ENCODE measurements at regions not wholly inside any gene's neighbourhood (a gene's known extent, or its start where the extent isn't known, plus 50 kb on each side); places are given as distances from the start of the nearest gene placed in this dataset.

DNA sequence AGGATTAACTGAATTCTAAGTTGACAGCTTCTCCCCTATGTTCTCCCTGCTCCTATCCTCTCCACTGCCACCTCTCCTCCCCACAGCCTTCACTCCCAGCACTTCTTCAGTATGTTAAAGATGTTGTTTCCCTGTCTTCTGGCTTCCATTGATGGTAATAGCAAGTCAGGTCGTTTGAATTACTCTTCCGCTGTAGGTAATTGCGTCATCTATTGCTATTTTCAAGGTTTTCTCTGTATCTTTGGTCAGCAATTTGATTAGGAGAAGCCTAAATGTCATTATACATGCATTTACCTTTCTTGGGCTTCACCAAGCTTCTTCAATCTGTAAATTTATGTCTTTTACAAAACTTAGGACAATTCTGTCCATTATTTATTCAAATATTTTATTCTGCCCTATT lies 377.3 kb upstream of the KLF12 start:
- TF ChIP-seq, protein P1, sequence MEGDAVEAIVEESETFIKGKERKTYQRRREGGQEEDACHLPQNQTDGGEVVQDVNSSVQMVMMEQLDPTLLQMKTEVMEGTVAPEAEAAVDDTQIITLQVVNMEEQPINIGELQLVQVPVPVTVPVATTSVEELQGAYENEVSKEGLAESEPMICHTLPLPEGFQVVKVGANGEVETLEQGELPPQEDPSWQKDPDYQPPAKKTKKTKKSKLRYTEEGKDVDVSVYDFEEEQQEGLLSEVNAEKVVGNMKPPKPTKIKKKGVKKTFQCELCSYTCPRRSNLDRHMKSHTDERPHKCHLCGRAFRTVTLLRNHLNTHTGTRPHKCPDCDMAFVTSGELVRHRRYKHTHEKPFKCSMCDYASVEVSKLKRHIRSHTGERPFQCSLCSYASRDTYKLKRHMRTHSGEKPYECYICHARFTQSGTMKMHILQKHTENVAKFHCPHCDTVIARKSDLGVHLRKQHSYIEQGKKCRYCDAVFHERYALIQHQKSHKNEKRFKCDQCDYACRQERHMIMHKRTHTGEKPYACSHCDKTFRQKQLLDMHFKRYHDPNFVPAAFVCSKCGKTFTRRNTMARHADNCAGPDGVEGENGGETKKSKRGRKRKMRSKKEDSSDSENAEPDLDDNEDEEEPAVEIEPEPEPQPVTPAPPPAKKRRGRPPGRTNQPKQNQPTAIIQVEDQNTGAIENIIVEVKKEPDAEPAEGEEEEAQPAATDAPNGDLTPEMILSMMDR (IDR thresholded peaks at IDR 0.05; ENCODE audit: low read depth, low read length, poor library complexity, severe bottlenecking), result no peak
- TF ChIP-seq EZH2phosphoT487 (IDR thresholded peaks at IDR 0.05; ENCODE audit: borderline replicate concordance, low read length), result no peak
